Astrocyte (in vitro differentiated cells and primary cell): ENCODE measurements at regions not wholly inside any gene's neighbourhood (a gene's known extent, or its start where the extent isn't known, plus 50 kb on each side); places are given as distances from the start of the nearest gene placed in this dataset.
A peak's percentile ranks its signal among the peaks of the same experiment; 100 is the strongest.

ENCODE experiments used
- DNase-seq: peaks from one replicate; pipeline ENCODE4 v3.0.0-alpha.2; 2010; ENCODE audit warnings: low read depth
- FAIRE-seq: peaks from 2 replicates; lab custom pipeline; 2011; peaks lifted over from hg19 to GRCh38; lab: Jason Lieb, UNC
- H2AFZ ChIP-seq: 2 replicates; pipeline ENCODE4 v1.6.0; 2012; ENCODE audit warnings: low read depth, low read length, inconsistent platforms
- H3K27ac ChIP-seq: 2 replicates; pipeline ENCODE4 v1.5.1; 2011; ENCODE audit warnings: low read depth, low read length, inconsistent platforms
- H3K27me3 ChIP-seq: 2 replicates; pipeline ENCODE4 v1.6.0; 2011; ENCODE audit warnings: low read length, inconsistent platforms; ENCODE audit not compliant: insufficient read depth
- H3K36me3 ChIP-seq: 2 replicates; pipeline ENCODE4 v1.5.1; 2011; ENCODE audit warnings: low read length, inconsistent platforms; ENCODE audit not compliant: insufficient read depth
- H3K4me1 ChIP-seq: 2 replicates; pipeline ENCODE4 v1.5.1; 2011; ENCODE audit warnings: low read length, inconsistent platforms; ENCODE audit not compliant: insufficient read depth
- H3K4me2 ChIP-seq: 2 replicates; pipeline ENCODE4 v1.6.0; 2012; ENCODE audit warnings: low read length, inconsistent platforms
- H3K4me3 ChIP-seq: 2 replicates; pipeline ENCODE4 v1.5.1; 2011; ENCODE audit warnings: low read depth, mild to moderate bottlenecking, low read length, inconsistent platforms; ENCODE audit not compliant: insufficient read depth
- H3K79me2 ChIP-seq: 2 replicates; pipeline ENCODE4 v1.6.0; 2012; ENCODE audit warnings: mild to moderate bottlenecking, low read length, inconsistent platforms; ENCODE audit not compliant: insufficient read depth
- H3K9ac ChIP-seq: 2 replicates; pipeline ENCODE4 v1.6.0; 2012; ENCODE audit warnings: mild to moderate bottlenecking, low read length, inconsistent platforms
- H3K9me3 ChIP-seq: 2 replicates; pipeline ENCODE4 v1.5.1; 2012; ENCODE audit warnings: low read depth, mild to moderate bottlenecking, low read length, inconsistent platforms; ENCODE audit not compliant: insufficient read depth
- H4K20me1 ChIP-seq: 2 replicates; pipeline ENCODE4 v1.6.0; 2012; ENCODE audit warnings: low read length, inconsistent platforms; ENCODE audit not compliant: insufficient read depth
- H3K27ac Mint-ChIP-seq: one replicate; pipeline ENCODE4 v1.8.0; 2021; ENCODE audit warnings: mild to moderate bottlenecking, mixed read lengths; ENCODE audit not compliant: unreplicated experiment
- H3K27me3 Mint-ChIP-seq: one replicate; pipeline ENCODE4 v1.8.0; 2021; ENCODE audit warnings: low read depth, mixed read lengths; ENCODE audit not compliant: unreplicated experiment
- H3K36me3 Mint-ChIP-seq: one replicate; pipeline ENCODE4 v1.8.0; 2021; ENCODE audit warnings: low read depth, mixed read lengths; ENCODE audit not compliant: unreplicated experiment
- H3K4me1 Mint-ChIP-seq: one replicate; pipeline ENCODE4 v1.8.0; 2021; ENCODE audit warnings: low read depth, mixed read lengths; ENCODE audit not compliant: unreplicated experiment
- H3K4me3 Mint-ChIP-seq: one replicate; pipeline ENCODE4 v1.8.0; 2021; ENCODE audit warnings: mild to moderate bottlenecking, moderate library complexity, mixed read lengths; ENCODE audit not compliant: unreplicated experiment
- H3K9me3 Mint-ChIP-seq: one replicate; pipeline ENCODE4 v1.8.0; 2021; ENCODE audit warnings: mild to moderate bottlenecking, mixed read lengths; ENCODE audit not compliant: unreplicated experiment
- CTCF ChIP-seq: IDR thresholded peaks from 2 replicates; pipeline ENCODE4 v1.5.1; 2011; ENCODE audit warnings: low read depth, mild to moderate bottlenecking, inconsistent platforms, low read length, moderate library complexity; ENCODE audit not compliant: insufficient read depth
- EZH2 ChIP-seq: IDR thresholded peaks from 2 replicates; pipeline ENCODE4 v1.6.1; 2012; ENCODE audit warnings: mild to moderate bottlenecking, low read length, inconsistent platforms; ENCODE audit not compliant: insufficient read depth

- Histone ChIP-seq H3K9ac (peak overlapping the region; percentile 8), H3K4me3 (no peak overlapping the region), H3K4me2 (peak overlapping the region; percentile 8), H3K9me3 (no peaks in the 10 kb centered on the region), H3K36me3 (no peaks in the 10 kb centered on the region), H3K27ac (peak overlapping the region; percentile 3), H3K27me3 (no peaks in the 10 kb centered on the region), H3K4me1 (peaks cover 49% of the 10 kb centered on the region), H3K79me2 (no peaks in the 10 kb centered on the region), H2AFZ (no peak overlapping the region), H4K20me1 (no peaks in the 10 kb centered on the region)
- peaks cover 9% of the 10 kb centered on the region for H3K9me3 Mint-ChIP-seq
- peak overlapping the region; percentile 5 for H3K27ac Mint-ChIP-seq
- no peaks in the 10 kb centered on the region for H3K36me3 Mint-ChIP-seq
- peaks cover 53% of the 10 kb centered on the region for H3K4me1 Mint-ChIP-seq
- H3K27me3 Mint-ChIP-seq = no peaks in the 10 kb centered on the region
- H3K4me3 Mint-ChIP-seq = no peak overlapping the region
- TF ChIP-seq CTCF (no peak), EZH2 (no peak)
- DNase-seq = peak; percentile 99
- FAIRE-seq = peak; percentile 34
These were observed 90.1 kb downstream of the ACKR3 start for GRCh38 chr2:236659758-236660150.

GRCh38 chr2:236661061-236661761 lies 91.6 kb downstream of the ACKR3 start:
- no peaks in the 10 kb centered on the region for H3K9me3 ChIP-seq
- H3K27me3 ChIP-seq = no peaks in the 10 kb centered on the region
- Mint-ChIP-seq H3K36me3 (peaks cover 1% of the 10 kb centered on the region), H3K9me3 (peaks cover 16% of the 10 kb centered on the region), H3K4me3 (peak overlapping the region; percentile 15), H3K27ac (peak overlapping the region; percentile 87), H3K27me3 (no peaks in the 10 kb centered on the region), H3K4me1 (peaks cover 53% of the 10 kb centered on the region)
- H3K4me2 ChIP-seq = peak overlapping the region; percentile 76
- H3K36me3 ChIP-seq = no peaks in the 10 kb centered on the region
- FAIRE-seq (peak; percentile 29), DNase-seq (peak; percentile 87)
- peak overlapping the region; percentile 70 for H3K9ac ChIP-seq
- no peak for TF ChIP-seq EZH2
- TF ChIP-seq CTCF = no peak
- peak overlapping the region; percentile 84 for H3K27ac ChIP-seq
- no peak overlapping the region for H2AFZ ChIP-seq
- no peaks in the 10 kb centered on the region for H4K20me1 ChIP-seq
- peak overlapping the region; percentile 25 for H3K4me3 ChIP-seq
- H3K4me1 ChIP-seq = peaks cover 55% of the 10 kb centered on the region
- H3K79me2 ChIP-seq = no peaks in the 10 kb centered on the region

GRCh38 chr2:236661762-236662110 lies 92.1 kb downstream of the ACKR3 start:
- Histone ChIP-seq H4K20me1 (no peaks in the 10 kb centered on the region), H3K4me1 (peaks cover 55% of the 10 kb centered on the region), H3K4me3 (peak overlapping the region; percentile 25), H3K36me3 (no peaks in the 10 kb centered on the region), H3K27ac (peak overlapping the region; percentile 84), H3K4me2 (peak overlapping the region; percentile 76), H3K9me3 (peaks cover 3% of the 10 kb centered on the region), H3K79me2 (no peaks in the 10 kb centered on the region), H3K9ac (peak overlapping the region; percentile 70), H3K27me3 (no peaks in the 10 kb centered on the region), H2AFZ (no peak overlapping the region)
- H3K4me3 Mint-ChIP-seq = no peak overlapping the region
- H3K27me3 Mint-ChIP-seq = no peaks in the 10 kb centered on the region
- H3K9me3 Mint-ChIP-seq = peaks cover 19% of the 10 kb centered on the region
- no peak for DNase-seq
- H3K27ac Mint-ChIP-seq = peak overlapping the region; percentile 87
- peaks cover 5% of the 10 kb centered on the region for H3K36me3 Mint-ChIP-seq
- TF ChIP-seq EZH2 (no peak), CTCF (no peak)
- peaks cover 53% of the 10 kb centered on the region for H3K4me1 Mint-ChIP-seq
- no peak for FAIRE-seq
